NCI-H446 treated with DMSO at 0.1 percent for 48 hours (cell line): ENCODE measurements at regions not wholly inside any gene's neighbourhood (a gene's known extent, or its start where the extent isn't known, plus 50 kb on each side); places are given as distances from the start of the nearest gene placed in this dataset.

Source experiments
- DNase-seq: peaks from one replicate; lab custom pipeline; 2025; lab: John Stamatoyannopoulos, UW

DNA sequence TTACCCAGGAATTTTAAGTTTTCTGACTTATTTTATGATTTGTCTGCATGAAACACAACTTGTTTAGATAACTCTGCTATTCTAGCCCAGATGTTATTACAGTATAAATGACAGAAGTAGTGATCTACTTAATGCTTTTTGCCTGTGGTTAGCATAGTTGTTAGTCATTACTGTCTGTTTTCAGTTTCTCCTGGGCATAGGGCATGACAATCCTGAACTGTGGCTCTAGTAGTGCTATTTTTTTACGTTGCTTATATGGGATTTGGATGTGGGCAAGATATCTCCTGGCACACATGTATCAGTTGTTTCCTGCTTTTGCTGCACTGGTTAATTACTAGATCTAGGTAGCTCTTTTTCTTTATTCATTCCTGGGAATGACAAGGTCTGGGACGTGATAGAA is 1005.8 kb downstream of the PCDH18 start:
- DNase-seq, result no peak

DNA sequence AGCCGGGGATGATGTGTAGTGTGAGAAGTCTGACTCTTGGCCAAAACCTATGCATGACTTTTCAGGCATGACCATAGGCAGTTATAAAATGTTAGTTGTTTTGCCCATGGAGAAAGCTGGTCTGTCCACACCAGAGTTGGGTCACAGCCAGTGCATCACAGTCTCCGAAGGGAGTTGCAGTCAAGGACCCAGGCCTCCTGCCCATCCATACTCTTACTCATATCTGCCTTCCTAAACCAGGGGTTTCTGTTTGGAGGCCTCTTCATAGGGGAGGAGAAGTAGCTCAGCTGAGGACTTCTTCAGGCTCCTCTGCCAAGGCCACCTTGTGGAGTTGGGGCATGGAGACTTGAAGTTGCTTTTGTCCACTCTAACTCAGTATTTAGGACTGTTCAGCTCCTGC is 1008.3 kb downstream of the PCDH18 start:
- no peak for DNase-seq

DNA sequence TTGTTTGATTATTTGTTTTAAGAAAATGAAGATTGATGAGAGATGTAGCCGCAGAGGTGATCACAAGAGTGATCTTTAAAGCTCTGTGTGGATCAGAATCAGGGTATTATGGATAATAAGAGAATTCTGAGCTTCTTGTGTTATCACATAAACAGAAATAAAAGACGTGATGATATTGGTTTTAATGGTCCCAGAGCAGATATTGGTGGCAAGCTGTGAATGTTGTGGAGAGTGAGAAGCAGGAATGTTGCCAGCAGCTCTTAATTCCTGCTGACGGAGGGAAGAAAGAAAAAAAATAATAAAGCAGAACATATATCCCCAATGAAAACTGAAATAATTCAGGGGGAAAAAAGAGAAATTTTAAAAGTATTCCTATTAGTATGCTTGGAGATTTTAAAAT is 1015.9 kb downstream of the PCDH18 start:
- no peak for DNase-seq

DNA sequence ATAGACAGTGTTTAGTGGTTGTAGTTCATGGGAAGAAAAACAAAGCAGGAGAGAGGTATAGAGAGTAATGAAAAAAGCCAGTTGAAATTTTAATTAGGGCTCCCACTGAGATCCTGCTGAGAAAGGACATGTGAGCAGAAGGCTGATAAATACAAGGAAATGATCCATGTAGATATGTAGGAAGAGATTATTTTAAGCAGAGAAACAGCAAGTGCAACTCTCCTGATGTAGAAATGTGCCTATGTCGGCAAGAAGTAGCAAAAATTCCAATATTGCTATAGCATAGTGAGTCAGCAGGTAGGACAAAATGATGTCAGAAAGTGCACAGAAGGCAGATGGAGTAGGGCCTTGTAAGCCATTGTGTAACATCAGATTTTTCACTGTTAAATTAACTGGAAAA is 1027.3 kb downstream of the PCDH18 start:
- DNase-seq, result peak; percentile 70

DNA sequence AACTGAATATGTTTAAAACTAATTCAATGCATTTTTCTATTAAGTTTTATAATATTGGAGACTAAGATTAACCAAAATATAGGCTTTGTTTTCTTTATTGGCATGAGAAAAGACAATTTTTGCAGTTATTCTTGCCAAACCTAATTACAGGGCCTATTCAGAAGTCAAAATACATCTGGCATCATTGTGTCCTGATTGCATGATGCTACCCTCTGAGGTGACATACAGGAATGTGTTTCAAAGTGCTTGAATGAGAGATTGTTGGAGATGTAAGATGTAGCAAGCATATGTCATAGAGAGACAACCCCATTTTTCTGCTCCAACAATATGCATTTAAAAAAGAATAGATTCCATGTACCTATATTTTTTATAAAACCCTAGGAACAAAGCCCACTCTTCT is 1036.4 kb downstream of the PCDH18 start:
- peak; percentile 69 for DNase-seq

DNA sequence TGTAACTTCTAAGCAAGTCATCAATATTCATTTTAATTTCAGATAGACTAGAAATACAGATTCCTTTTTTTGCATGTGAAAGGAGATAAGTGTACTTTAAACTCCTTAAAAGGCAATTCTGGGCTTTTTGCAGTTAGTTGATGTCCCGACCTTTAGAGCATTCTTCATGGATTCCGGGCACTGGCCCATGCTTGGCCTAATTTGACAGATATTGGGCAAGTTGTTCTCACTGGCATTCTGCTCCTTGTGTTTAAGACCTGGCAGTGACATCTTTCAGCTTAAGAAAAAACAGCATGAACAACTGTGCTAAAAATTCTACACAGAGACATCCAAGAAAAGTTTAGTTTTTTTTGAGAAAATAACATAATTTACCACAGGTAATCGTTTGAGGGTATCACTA is 1037.2 kb downstream of the PCDH18 start:
- DNase-seq, result peak; percentile 76

DNA sequence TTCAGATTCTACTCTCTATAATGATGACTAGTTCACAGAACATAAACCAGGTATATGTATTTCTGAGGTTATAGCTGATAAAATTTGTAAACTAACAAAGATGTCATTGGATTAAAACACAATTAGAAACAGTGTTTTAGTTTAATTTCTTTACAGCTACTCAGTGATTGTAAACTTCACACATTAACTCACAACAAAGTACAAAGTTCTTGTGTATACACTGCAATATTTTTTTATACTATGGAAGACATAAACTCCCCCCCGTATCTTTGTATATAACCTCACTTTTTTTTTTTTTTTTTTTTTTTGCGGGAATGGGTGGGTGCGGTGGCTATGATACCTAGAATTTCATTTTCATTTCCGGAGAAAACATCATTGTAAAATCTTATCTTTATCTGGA is 1043.2 kb downstream of the PCDH18 start:
- no peak for DNase-seq

DNA sequence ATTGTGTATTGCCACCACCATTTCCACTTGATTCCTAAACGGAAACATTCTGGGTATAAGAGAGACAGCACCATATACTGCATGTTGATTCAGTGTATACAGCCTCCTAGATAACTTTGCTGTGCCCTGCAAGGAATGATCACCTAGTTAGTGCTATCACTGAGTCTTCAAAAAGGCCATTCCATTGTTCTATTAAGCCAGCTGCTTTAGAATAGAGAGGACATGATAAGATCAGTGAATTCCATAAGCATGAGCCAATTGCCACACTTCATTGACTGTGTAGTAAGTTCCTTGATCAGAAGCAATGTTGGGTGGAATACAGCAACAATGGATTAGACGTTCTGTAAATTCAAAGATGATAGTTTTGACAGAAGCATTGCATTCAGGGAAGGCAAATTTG is 1047.3 kb downstream of the PCDH18 start:
- DNase-seq, result no peak

DNA sequence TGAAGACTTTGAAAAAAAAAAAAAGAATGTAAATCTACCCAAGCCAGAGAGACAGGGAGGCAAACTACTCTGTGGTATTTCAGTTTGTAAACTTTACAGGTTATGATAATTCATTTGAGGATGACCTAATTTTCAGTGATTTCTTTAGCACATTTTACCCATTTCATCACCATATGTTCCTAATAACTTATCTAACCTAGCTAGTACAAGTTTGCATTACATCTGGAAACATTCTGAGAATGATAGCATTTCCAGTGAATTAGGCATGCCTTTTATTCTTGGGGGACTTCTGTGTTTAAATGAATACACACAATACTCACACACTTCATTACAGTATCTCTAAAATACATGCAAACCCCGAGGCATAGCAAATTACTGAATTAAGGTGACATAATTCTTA is 1055.5 kb downstream of the PCDH18 start:
- DNase-seq, result no peak

DNA sequence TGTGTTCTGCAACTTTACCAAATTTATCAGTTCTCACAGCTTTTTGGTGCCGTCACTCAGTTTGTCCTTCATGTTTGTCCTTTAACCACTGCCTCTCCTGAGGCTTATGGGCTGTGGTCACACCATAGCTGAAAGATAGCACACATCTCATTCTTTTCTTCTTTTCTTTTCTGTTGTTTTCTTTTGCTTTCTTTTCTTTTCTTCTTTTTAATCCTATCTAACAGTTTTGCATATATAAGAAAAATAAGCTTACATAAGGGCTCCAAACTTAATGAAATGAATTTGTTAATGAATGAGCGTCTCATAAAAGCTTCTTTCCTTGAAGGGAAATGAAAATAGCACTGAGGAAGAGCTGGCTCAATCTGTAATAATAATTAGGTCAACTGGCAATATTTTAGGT is 1061.2 kb downstream of the PCDH18 start:
- no peak for DNase-seq

DNA sequence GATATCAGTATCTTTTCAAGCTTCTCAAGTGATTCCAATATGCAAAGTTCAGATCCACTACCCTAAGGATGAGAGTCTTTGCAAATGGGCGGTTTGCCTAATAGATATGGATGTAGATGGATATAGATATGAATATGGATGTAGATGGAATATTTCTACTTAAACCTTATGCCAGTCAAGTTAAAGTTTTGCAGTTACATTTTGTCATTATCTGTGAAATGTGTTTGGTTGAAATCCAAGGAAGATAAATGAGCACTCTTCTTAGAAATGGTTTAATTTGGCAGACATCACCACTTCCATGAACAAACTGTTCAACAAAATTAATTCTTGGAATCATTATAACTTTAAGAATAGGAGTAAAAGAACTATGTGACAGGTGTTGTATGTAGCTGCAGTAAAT is 1066.6 kb downstream of the PCDH18 start:
- peak; percentile 45 for DNase-seq

DNA sequence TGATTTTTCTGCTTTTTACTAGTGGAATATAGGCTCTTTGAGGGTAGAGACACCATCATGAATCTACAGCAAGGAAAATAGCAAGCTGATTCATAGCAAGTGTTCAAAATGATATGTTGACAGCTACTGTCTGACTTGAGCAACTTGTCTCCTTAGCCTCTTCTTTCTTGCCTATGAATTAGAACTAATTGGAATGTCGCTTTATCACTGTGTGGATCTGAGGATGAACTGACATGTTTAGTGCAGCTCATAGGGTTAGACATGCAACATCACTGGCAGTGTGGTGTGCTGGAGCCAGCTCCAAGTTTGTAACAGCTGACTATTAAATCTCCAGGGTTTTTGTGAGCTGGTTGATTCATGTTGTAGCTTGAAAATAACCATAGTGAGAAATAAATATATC is 1068.4 kb downstream of the PCDH18 start:
- no peak for DNase-seq

DNA sequence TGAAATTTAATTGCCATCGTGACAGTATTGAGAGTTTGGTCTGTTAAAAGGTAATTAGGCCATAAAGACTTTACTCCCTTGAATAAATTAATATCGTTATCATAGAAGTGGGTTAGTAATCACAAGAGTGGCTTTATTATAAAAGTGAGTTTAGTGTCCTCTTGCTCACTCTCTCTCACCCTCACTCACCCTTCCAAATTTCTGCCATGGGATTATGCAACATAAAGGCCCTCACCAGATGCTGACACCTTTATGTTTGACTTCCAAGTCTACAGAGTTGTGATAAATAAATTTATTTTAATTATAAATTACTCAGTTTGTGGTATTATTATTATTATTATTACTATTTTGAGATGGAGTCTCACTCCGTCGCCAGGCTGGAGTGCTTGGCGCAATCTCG is 1070.8 kb downstream of the PCDH18 start:
- DNase-seq, result no peak

DNA sequence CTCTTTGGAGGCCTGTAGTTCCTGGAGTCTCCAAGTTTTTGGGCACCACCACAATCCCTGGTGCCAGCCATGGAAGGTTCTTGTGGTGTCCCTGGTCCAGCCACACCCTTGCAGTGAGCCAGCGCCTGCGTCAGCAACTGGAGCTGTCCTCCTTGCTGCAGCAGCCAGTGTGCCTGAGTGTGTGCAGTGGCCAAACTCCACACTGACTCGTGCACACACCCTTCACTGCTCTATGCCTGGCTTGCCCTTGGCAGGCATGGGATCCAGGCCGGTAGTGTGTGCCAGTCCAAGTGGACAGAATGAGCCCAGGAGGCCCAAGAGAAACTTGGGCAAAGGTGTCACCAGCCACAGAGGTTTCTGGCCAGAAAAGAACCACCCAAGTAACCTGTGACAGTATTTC is 1074.0 kb downstream of the PCDH18 start:
- no peak for DNase-seq

DNA sequence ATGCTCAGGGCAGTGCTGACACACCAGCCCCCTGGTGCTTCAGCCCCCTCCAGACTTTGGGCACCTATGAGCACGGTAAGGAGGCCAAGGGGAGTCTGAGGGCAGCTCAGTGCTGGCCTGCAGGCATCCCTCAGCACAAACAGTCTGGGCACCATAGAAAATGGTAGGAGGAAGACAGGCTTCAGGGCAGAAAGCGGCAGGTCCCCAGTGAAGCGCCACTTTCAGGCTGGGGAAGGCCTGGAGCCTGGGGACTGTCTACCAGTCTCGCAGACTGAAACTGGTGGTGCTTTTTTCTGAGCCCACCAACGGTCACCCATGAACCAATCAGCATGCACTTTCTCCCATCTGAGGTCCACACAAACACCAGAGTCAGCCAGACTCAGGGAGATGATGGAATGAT is 1074.7 kb downstream of the PCDH18 start:
- no peak for DNase-seq

DNA sequence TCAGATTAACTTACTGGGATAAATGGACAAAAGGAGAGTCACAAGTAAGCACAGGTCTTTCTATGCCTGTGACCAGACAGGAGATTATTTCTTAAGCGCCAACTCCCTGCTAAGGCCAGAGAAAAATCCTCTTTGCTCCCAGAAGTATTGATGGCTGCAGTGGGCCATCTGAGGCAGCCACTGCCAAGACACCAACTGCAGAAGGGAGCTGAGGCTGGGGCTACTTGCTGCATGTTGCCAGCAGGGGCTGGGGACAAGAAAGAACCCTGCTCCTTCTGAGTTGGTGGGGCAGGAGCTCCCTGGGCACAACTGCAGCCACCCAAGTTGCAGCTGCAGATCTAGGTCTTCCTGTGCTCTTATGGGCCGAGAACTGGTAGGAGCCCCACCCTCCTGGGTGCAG is 1075.3 kb downstream of the PCDH18 start:
- no peak for DNase-seq

DNA sequence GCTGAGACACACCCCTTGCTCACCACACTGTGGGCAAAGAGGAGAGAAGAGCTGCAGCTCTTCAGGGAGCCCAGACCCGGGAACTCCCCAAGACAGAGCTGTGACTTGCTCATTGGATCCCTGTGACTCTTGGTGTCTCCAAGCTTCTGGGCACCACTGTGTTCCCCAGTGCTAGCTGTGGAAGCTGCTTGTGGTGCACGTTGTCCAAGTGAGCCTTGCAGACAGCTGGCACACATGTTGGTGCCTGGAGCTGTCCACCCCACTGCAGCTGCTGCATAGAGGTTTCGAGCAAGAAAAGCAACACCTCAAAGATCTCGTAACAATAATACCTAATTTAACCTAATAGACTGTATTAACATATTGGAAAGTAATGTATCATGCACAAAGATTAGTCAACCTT is 1089.3 kb downstream of the PCDH18 start:
- no peak for DNase-seq

DNA sequence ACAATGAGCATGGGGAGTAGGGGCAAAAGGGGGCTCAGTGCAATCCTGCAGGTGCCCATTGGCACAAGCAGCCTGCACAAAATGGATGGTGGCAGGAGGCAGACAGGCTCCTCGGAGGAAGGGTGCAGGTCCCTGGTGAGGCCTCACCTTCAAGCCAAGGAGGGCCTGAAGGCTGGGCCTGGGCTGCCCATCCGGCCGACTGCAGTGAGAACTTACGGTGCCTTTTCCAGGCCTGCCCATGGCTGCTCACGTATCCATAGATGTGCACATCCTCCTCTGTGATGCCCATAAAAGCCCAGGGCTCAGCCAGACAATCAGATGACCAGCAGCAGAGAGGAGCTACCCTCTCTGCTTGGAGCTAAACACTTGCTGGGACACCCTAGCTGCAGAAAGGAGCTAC is 1089.8 kb downstream of the PCDH18 start:
- DNase-seq, result no peak

DNA sequence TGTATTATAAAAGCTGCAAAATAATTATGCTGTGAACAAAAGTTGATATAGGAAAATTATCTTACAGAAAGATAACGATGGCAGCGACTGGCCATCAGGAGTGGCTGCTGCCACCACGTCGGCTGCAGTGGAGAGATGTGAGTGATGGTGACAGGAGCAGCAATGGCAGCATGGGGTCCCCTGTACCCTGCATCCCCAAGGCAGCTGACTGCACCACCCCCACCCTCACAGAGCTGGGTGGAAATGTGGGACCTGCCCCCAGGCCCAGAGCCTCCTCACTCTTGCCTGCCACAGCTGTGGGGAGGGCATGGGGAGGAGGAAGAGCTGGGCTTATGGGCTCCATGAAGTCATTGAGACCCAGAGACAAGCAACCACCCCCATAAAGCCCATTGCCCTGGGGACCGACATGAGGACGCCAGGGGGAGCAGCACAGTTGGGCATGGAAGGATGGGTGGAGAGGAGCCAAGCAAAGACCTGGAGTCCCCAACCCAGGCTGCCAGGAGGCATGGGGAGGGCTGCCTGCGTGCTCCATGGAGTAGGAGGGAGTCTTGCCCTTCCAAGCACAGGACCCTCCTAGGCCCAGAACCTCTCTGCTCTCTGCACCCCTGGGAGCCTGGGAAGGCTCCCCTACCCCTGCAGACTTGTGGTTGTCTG is 1090.5 kb downstream of the PCDH18 start:
- DNase-seq, result no peak

DNA sequence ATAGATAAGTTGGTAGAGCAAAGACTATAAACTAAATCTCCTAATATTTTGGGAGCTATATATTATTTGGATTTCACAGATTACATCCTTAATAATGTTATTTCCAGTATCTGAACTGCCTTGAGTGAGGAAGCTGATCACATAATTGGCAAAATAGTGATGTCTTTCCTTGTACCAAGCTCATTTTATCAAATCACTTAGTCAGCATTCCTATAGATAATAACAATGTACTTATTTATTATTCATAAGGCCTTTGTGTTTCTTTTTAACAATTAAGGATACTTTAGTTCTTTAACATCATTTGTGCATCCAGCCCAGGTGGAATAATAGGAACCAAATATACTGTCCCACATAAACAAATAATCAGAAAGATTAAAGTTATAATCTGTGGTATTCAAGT is 1093.6 kb downstream of the PCDH18 start:
- DNase-seq, result no peak

DNA sequence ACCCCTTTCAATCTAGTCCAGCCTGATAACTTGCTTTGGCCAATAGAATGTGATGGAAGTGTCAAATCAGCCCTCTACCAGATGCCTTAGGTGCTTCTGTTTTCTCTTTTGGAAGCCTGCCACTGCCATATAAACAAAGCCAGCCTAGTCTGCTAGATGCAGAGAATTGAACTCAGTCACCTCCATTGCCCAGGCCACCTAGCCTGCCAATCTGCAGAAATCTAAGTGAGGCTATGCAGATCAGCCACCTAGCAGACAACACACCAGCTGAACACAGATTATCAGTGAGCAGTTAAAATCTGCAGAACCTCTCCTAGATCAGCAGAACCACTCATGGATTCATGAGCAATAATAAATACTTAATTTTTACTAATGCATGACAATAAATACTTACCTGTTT is 1108.2 kb downstream of the PCDH18 start:
- DNase-seq, result no peak

DNA sequence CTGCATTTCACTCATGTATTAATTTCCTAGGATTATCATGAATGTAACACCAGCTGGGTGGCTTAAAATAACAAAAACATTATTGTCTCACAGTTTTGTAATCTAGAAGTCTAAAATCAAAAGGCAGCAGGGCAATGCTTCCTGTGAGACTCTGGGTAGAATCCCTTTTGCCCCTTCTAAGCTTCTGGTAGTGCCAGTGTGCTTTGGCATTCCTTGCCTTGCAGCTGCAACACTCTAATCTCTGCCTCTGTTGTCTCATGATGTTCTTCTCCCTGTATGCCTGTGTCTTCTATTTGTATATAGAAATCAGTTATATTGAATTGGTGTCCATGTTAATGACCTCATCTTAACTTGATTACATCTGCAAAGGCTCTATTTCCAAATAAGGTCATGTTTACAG is 1117.3 kb downstream of the PCDH18 start:
- no peak for DNase-seq

DNA sequence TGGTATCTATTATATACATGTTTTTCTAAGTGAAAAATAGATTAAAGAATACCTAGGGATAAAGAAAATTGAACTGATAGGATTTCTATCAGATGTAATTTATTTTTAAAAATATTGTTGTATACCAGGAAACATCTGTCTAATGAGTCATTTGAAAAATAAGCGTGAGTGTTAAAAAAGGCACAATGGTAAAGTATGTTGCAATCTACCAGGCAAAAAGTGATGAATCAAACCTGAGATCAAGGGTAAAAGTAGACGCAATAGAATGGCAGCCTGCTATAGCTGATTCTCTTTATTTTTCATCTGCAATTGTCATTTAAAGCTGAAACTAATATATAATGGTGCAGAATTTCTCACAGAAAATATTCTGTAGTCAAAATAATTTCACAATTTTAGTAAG is 1119.6 kb downstream of the PCDH18 start:
- no peak for DNase-seq

DNA sequence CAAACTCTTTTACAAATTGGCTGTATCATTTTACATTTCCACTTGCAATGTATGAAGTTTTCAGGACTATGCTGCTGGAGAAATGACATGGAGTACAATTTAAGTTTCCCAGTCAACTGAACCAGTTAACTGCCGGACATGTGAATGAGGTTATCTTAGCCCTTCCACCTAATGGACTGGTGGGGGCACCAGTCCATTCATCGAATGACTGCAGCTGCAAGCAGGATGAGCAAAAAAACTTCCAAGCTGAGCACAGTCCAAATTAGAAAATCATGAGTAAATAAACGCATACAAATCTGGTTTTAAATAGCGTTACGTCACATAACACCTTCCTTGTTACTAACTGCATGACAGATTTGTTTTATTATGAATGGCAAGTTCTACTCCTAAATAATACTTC is 1131.5 kb downstream of the PCDH18 start:
- DNase-seq, result no peak

DNA sequence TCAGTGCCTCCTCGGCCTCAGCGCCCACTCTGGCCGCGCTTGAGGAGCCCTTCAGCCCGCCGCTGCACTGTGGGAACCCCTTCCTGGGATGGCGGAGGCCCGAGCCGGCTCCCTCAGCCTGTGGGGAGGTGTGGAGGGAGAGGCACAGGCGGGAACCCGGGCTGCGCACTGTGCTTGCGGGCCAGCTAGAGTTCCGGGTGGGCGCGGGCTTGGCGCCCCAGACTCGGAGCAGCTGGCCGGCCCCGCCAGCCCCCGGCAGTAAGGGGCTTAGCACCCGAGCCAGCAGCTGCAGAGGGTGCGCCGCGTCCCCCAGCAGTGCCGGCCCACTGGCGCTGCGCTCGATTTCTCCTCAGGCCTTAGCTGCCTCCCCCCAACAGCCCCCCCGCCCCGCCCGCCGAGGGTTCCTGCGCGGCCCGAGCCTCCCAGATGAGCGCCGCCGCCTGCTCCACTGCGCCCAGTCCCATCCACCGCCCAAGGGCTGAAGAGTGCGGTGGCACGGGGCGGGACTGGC is 1137.0 kb downstream of the PCDH18 start:
- DNase-seq, result peak; percentile 9
